Body of pancreas (tissue), 4 donors: ENCODE measurements at regions not wholly inside any gene's neighbourhood (a gene's known extent, or its start where the extent isn't known, plus 50 kb on each side); places are given as distances from the start of the nearest gene placed in this dataset.

Source experiments
- POLR2A ChIP-seq, 3 donors: fragments of 450-650 bp; IDR thresholded peaks; one replicate each; pipeline ENCODE4 v1.6.1; 2016; ENCODE audit warnings: antibody characterized with exemption in 3 of 3, mild to moderate bottlenecking in 2 of 3
- TF ChIP-seq, protein P1 (sequence below), 7 experiments: fragments of 450-650 bp in 4 of 7; fragments of 200-600 bp in 3 of 7; sonication (generic) in 3 of 7; IDR thresholded peaks; one replicate each; pipeline ENCODE4 v1.5.1; 2016 to 2019; ENCODE audit warnings: antibody characterized with exemption in 7 of 7

DNA sequence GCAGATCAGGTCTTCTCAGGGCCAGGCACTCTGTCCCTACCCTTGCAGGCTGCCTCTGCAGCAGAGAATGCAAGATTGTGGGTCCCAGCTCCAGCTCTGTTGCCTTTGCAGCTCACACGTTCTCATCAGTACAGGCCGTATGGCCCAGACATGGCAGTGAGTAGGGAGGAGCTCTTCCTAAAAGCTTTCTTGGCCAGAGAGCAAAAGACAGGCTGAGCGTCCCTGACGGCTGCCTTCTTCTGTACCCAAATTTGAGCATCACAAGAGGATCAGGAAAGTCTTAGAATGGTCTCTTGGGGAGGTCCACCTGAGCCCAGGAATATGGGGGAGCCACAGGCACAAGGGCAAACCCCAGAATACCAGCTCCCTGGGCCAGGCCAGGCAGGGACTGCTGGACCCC lies 266.3 kb upstream of the ZMIZ1 start:
- TF ChIP-seq POLR2A (IDR thresholded peaks at IDR 0.05) = no peak
- TF ChIP-seq, protein P1, sequence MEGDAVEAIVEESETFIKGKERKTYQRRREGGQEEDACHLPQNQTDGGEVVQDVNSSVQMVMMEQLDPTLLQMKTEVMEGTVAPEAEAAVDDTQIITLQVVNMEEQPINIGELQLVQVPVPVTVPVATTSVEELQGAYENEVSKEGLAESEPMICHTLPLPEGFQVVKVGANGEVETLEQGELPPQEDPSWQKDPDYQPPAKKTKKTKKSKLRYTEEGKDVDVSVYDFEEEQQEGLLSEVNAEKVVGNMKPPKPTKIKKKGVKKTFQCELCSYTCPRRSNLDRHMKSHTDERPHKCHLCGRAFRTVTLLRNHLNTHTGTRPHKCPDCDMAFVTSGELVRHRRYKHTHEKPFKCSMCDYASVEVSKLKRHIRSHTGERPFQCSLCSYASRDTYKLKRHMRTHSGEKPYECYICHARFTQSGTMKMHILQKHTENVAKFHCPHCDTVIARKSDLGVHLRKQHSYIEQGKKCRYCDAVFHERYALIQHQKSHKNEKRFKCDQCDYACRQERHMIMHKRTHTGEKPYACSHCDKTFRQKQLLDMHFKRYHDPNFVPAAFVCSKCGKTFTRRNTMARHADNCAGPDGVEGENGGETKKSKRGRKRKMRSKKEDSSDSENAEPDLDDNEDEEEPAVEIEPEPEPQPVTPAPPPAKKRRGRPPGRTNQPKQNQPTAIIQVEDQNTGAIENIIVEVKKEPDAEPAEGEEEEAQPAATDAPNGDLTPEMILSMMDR (IDR thresholded peaks at IDR 0.05) = no peak
